Testis (tissue), 2 donors: ENCODE measurements at regions not wholly inside any gene's neighbourhood (a gene's known extent, or its start where the extent isn't known, plus 50 kb on each side); places are given as distances from the start of the nearest gene placed in this dataset.

Experiments
- CTCF ChIP-seq, 3 experiments: fragments of 450-650 bp in 2 of 3; fragments of 200-600 bp in 1 of 3; sonication (generic) in 1 of 3; IDR thresholded peaks; one replicate each; pipeline ENCODE4 v1.5.1; 2016 to 2019; ENCODE audit warnings: antibody characterized with exemption in 3 of 3, mild to moderate bottlenecking in 2 of 3, moderate library complexity in 1 of 3
- POLR2A ChIP-seq: fragments of 450-650 bp; IDR thresholded peaks from one replicate; pipeline ENCODE4 v1.6.1; 2017; ENCODE audit warnings: antibody characterized with exemption, mild to moderate bottlenecking, moderate library complexity

- TF ChIP-seq CTCF (IDR thresholded peaks at IDR 0.05) (no peak), POLR2A (no peak)
Measured at GRCh38 chr1:187275985-187276575, 447.3 kb downstream of the PLA2G4A start.
